ENCODE measurements at regions not wholly inside any gene's neighbourhood (a gene's known extent, or its start where the extent isn't known, plus 50 kb on each side); places are given as distances from the start of the nearest gene placed in this dataset.

- TF ChIP-seq, protein P1, sequence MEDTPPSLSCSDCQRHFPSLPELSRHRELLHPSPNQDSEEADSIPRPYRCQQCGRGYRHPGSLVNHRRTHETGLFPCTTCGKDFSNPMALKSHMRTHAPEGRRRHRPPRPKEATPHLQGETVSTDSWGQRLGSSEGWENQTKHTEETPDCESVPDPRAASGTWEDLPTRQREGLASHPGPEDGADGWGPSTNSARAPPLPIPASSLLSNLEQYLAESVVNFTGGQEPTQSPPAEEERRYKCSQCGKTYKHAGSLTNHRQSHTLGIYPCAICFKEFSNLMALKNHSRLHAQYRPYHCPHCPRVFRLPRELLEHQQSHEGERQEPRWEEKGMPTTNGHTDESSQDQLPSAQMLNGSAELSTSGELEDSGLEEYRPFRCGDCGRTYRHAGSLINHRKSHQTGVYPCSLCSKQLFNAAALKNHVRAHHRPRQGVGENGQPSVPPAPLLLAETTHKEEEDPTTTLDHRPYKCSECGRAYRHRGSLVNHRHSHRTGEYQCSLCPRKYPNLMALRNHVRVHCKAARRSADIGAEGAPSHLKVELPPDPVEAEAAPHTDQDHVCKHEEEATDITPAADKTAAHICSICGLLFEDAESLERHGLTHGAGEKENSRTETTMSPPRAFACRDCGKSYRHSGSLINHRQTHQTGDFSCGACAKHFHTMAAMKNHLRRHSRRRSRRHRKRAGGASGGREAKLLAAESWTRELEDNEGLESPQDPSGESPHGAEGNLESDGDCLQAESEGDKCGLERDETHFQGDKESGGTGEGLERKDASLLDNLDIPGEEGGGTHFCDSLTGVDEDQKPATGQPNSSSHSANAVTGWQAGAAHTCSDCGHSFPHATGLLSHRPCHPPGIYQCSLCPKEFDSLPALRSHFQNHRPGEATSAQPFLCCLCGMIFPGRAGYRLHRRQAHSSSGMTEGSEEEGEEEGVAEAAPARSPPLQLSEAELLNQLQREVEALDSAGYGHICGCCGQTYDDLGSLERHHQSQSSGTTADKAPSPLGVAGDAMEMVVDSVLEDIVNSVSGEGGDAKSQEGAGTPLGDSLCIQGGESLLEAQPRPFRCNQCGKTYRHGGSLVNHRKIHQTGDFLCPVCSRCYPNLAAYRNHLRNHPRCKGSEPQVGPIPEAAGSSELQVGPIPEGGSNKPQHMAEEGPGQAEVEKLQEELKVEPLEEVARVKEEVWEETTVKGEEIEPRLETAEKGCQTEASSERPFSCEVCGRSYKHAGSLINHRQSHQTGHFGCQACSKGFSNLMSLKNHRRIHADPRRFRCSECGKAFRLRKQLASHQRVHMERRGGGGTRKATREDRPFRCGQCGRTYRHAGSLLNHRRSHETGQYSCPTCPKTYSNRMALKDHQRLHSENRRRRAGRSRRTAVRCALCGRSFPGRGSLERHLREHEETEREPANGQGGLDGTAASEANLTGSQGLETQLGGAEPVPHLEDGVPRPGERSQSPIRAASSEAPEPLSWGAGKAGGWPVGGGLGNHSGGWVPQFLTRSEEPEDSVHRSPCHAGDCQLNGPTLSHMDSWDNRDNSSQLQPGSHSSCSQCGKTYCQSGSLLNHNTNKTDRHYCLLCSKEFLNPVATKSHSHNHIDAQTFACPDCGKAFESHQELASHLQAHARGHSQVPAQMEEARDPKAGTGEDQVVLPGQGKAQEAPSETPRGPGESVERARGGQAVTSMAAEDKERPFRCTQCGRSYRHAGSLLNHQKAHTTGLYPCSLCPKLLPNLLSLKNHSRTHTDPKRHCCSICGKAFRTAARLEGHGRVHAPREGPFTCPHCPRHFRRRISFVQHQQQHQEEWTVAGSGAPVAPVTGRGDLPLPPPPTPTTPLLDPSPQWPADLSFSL (CRISPR knock-in tag; IDR thresholded peaks at IDR 0.05): peak; percentile 45; the same call in 1 of the 2 replicates
- TF ChIP-seq FOSL1 (CRISPR knock-in tag; IDR thresholded peaks at IDR 0.05; ENCODE audit: borderline replicate concordance) (0 out of 2 replicates have a peak, but pooled peaks have one; percentile 37), ZNF446 (CRISPR knock-in tag; IDR thresholded peaks at IDR 0.05) (no peak), ZNF10 (CRISPR knock-in tag; IDR thresholded peaks at IDR 0.05; ENCODE audit: borderline replicate concordance, low read depth) (no peak), ASH2L (IDR thresholded peaks at IDR 0.05; ENCODE audit: insufficient read length, low read depth, low read length) (no peak), BRCA1 (CRISPR knock-in tag; IDR thresholded peaks at IDR 0.05) (no peak), ZNF501 (CRISPR knock-in tag; IDR thresholded peaks at IDR 0.05) (peak; percentile 60), ZNF552 (CRISPR knock-in tag; IDR thresholded peaks at IDR 0.05; ENCODE audit: borderline replicate concordance) (no peak), ZNF567 (CRISPR knock-in tag; IDR thresholded peaks at IDR 0.05; ENCODE audit: borderline replicate concordance) (no peak), ZNF205 (CRISPR knock-in tag; IDR thresholded peaks at IDR 0.05) (no peak), NR0B2 (CRISPR knock-in tag; IDR thresholded peaks at IDR 0.05) (no peak), ZBTB1 (CRISPR knock-in tag; IDR thresholded peaks at IDR 0.05; ENCODE audit: borderline replicate concordance) (no peak), JUNB (CRISPR knock-in tag; IDR thresholded peaks at IDR 0.05; ENCODE audit: borderline replicate concordance) (peak; percentile 54), PHF5A (CRISPR knock-in tag; IDR thresholded peaks at IDR 0.05; ENCODE audit: low read depth, unreplicated experiment) (no peak)
- TF ChIP-seq, protein P2, sequence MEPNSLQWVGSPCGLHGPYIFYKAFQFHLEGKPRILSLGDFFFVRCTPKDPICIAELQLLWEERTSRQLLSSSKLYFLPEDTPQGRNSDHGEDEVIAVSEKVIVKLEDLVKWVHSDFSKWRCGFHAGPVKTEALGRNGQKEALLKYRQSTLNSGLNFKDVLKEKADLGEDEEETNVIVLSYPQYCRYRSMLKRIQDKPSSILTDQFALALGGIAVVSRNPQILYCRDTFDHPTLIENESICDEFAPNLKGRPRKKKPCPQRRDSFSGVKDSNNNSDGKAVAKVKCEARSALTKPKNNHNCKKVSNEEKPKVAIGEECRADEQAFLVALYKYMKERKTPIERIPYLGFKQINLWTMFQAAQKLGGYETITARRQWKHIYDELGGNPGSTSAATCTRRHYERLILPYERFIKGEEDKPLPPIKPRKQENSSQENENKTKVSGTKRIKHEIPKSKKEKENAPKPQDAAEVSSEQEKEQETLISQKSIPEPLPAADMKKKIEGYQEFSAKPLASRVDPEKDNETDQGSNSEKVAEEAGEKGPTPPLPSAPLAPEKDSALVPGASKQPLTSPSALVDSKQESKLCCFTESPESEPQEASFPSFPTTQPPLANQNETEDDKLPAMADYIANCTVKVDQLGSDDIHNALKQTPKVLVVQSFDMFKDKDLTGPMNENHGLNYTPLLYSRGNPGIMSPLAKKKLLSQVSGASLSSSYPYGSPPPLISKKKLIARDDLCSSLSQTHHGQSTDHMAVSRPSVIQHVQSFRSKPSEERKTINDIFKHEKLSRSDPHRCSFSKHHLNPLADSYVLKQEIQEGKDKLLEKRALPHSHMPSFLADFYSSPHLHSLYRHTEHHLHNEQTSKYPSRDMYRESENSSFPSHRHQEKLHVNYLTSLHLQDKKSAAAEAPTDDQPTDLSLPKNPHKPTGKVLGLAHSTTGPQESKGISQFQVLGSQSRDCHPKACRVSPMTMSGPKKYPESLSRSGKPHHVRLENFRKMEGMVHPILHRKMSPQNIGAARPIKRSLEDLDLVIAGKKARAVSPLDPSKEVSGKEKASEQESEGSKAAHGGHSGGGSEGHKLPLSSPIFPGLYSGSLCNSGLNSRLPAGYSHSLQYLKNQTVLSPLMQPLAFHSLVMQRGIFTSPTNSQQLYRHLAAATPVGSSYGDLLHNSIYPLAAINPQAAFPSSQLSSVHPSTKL (CRISPR knock-in tag; IDR thresholded peaks at IDR 0.05): peak; percentile 52; the same call in 1 of the 2 replicates
These were observed 218.4 kb upstream of the HS6ST1 start (continued) for GRCh38 chr2:128536925-128537620.
